ENCODE measurements at regions not wholly inside any gene's neighbourhood (a gene's known extent, or its start where the extent isn't known, plus 50 kb on each side); places are given as distances from the start of the nearest gene placed in this dataset.
"Not testable (repeated sequence)": the region's sequence is repeated elsewhere in the genome, so short reads cannot be mapped to it uniquely, and the experiment has no call there.

DNA sequence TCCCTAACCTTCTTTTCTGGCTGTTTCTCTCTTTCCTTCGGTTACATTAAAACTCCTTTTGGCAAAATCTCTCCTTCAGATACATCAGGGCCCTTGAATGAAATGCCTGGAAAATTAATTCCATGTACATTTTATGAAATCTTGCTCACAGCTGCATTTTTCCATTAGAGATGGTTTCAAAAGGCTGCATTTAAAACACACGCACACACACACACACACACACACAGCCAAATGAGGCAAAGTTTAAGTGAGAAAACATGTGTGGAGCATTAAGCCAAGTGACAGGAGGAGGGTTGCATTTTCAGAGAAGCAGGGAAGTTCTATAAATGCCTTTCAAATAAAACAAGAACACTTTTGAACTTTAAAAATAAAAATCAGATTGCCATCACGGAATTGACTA, 216.4 kb downstream of the LRIG3 start:
- no peak for DNase-seq (ENCODE audit: low read depth, low spot score)
- TF ChIP-seq, protein P1, sequence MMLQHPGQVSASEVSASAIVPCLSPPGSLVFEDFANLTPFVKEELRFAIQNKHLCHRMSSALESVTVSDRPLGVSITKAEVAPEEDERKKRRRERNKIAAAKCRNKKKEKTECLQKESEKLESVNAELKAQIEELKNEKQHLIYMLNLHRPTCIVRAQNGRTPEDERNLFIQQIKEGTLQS (IDR thresholded peaks at IDR 0.05) = no peak
- TF ChIP-seq JUND (IDR thresholded peaks at IDR 0.05) (no peak), SP1 (IDR thresholded peaks at IDR 0.05; ENCODE audit: low read depth) (no peak), CEBPB (IDR thresholded peaks at IDR 0.05; ENCODE audit: low read depth) (no peak), EZH2 (IDR thresholded peaks at IDR 0.05) (no peak), POLR2AphosphoS5 (IDR thresholded peaks at IDR 0.05; ENCODE audit: low read depth, low read length) (no peak), TCF7L2 (IDR thresholded peaks at IDR 0.05; ENCODE audit: borderline replicate concordance, extremely low read depth, insufficient read depth, insufficient read length) (no peak), YY1 (IDR thresholded peaks at IDR 0.05; ENCODE audit: extremely low read depth, insufficient replicate concordance, low read depth, low read length) (no peak), POLR2A (IDR thresholded peaks at IDR 0.05; ENCODE audit: borderline replicate concordance, extremely low read depth, insufficient read depth, insufficient read length) (no peak), EGR1 (IDR thresholded peaks at IDR 0.05; ENCODE audit: low read depth) (no peak), RAD21 (IDR thresholded peaks at IDR 0.05; ENCODE audit: low read depth) (no peak), FOSL1 (IDR thresholded peaks at IDR 0.05; ENCODE audit: low read depth) (no peak), CBX3 (IDR thresholded peaks at IDR 0.05; ENCODE audit: low read depth) (no peak), SIN3A (IDR thresholded peaks at IDR 0.05; ENCODE audit: low read depth) (no peak), ELF1 (IDR thresholded peaks at IDR 0.05; ENCODE audit: borderline replicate concordance, low read depth) (no peak)
- TF ChIP-seq, protein P2, sequence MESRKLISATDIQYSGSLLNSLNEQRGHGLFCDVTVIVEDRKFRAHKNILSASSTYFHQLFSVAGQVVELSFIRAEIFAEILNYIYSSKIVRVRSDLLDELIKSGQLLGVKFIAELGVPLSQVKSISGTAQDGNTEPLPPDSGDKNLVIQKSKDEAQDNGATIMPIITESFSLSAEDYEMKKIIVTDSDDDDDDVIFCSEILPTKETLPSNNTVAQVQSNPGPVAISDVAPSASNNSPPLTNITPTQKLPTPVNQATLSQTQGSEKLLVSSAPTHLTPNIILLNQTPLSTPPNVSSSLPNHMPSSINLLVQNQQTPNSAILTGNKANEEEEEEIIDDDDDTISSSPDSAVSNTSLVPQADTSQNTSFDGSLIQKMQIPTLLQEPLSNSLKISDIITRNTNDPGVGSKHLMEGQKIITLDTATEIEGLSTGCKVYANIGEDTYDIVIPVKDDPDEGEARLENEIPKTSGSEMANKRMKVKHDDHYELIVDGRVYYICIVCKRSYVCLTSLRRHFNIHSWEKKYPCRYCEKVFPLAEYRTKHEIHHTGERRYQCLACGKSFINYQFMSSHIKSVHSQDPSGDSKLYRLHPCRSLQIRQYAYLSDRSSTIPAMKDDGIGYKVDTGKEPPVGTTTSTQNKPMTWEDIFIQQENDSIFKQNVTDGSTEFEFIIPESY (IDR thresholded peaks at IDR 0.05; ENCODE audit: extremely low read depth, insufficient replicate concordance, low read length) = no peak
- TF ChIP-seq, protein P3, sequence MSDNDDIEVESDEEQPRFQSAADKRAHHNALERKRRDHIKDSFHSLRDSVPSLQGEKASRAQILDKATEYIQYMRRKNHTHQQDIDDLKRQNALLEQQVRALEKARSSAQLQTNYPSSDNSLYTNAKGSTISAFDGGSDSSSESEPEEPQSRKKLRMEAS (IDR thresholded peaks at IDR 0.05) = no peak
- TF ChIP-seq, protein P4, sequence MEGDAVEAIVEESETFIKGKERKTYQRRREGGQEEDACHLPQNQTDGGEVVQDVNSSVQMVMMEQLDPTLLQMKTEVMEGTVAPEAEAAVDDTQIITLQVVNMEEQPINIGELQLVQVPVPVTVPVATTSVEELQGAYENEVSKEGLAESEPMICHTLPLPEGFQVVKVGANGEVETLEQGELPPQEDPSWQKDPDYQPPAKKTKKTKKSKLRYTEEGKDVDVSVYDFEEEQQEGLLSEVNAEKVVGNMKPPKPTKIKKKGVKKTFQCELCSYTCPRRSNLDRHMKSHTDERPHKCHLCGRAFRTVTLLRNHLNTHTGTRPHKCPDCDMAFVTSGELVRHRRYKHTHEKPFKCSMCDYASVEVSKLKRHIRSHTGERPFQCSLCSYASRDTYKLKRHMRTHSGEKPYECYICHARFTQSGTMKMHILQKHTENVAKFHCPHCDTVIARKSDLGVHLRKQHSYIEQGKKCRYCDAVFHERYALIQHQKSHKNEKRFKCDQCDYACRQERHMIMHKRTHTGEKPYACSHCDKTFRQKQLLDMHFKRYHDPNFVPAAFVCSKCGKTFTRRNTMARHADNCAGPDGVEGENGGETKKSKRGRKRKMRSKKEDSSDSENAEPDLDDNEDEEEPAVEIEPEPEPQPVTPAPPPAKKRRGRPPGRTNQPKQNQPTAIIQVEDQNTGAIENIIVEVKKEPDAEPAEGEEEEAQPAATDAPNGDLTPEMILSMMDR (IDR thresholded peaks at IDR 0.05 in 2 of 3, conservative IDR thresholded peaks at IDR 0.05 in 1 of 3; ENCODE audit: borderline replicate concordance in 1 of 3, insufficient read depth in 1 of 3, low read depth in 2 of 3, low read length in 2 of 3) = no peak
- RAD21 ChIA-PET (ENCODE audit: low non-redundant PET in 1 of 2, low total read pairs in 2 of 2, uncharacterized antibody in 2 of 2, unreplicated experiment in 2 of 2) = no interaction called here
- no peaks in the 10 kb centered on the region for H3K36me3 ChIP-seq (ENCODE audit: control insufficient read depth in 1 of 2, insufficient read depth in 2 of 2, low read length in 2 of 2)
- no peaks in the 10 kb centered on the region for H4K20me1 ChIP-seq (ENCODE audit: insufficient read depth)
- no peaks in the 10 kb centered on the region for H3K9me2 ChIP-seq (ENCODE audit: insufficient read depth)
- H3K9ac ChIP-seq (ENCODE audit: low read length) = no peak overlapping the region
- H3K4me2 ChIP-seq (ENCODE audit: low read length) = no peak overlapping the region
- no peak overlapping the region for H2AFZ ChIP-seq (ENCODE audit: low read depth, low read length, poor library complexity, severe bottlenecking)
- intact Hi-C loops (cut with micrococcal nuclease) = no loop called here
- no peaks in the 10 kb centered on the region for H3K27me3 ChIP-seq (ENCODE audit: insufficient read depth, low read length)
- POLR2A ChIA-PET = no interaction called here
- no peak overlapping the region for H3K27ac ChIP-seq (ENCODE audit: low read depth, low read length)
- BruUV-seq (replicated peaks) = no TSS peak
- H3K79me2 ChIP-seq (ENCODE audit: insufficient read depth, low read length) = no peaks in the 10 kb centered on the region
- CTCF ChIA-PET = no interaction called here
- no peak for ATAC-seq
- no peak overlapping the region for H3K4me3 ChIP-seq (replicated peaks in 1 of 2; ENCODE audit: low read depth in 1 of 2, low read length in 2 of 2)
- no peaks in the 10 kb centered on the region for H3K4me1 ChIP-seq (ENCODE audit: control insufficient read depth in 1 of 2, insufficient read depth in 2 of 2, low read length in 2 of 2)
- H3K9me3 ChIP-seq (ENCODE audit: control insufficient read depth in 1 of 2, insufficient read depth in 1 of 2, low read depth in 1 of 2, low read length in 2 of 2) = no peaks in the 10 kb centered on the region

DNA sequence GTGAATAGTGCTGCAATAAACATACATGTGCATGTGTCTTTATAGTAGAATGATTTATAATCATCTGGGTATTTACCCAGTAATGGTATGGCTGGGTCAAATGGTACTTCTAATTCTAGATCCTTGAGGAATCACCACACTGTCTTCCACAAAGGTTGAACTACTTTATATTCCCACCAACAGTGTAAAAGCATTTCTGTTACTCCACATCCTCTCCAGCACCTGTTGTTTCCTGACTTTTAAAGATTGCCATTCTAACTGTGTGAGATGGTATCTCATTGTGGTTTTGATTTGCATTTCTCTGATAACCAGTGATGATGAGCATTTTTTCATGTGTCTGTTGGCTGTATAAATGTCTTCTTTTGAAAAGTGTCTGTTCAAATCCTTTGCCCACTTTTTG, 215.5 kb downstream of the LRIG3 start:
- H3K36me3 ChIP-seq (ENCODE audit: control insufficient read depth in 1 of 2, insufficient read depth in 2 of 2, low read length in 2 of 2); DNase-seq (ENCODE audit: low read depth, low spot score); H4K20me1 ChIP-seq (ENCODE audit: insufficient read depth); H3K9me2 ChIP-seq (ENCODE audit: insufficient read depth); RAD21 ChIA-PET (ENCODE audit: low non-redundant PET in 1 of 2, low total read pairs in 2 of 2, uncharacterized antibody in 2 of 2, unreplicated experiment in 2 of 2); ATAC-seq; POLR2A ChIA-PET; H3K79me2 ChIP-seq (ENCODE audit: insufficient read depth, low read length); intact Hi-C loops (cut with micrococcal nuclease); H3K4me2 ChIP-seq (ENCODE audit: low read length); BruUV-seq (replicated peaks); H3K27me3 ChIP-seq (ENCODE audit: insufficient read depth, low read length); H3K9me3 ChIP-seq (ENCODE audit: control insufficient read depth in 1 of 2, insufficient read depth in 1 of 2, low read depth in 1 of 2, low read length in 2 of 2); H3K4me1 ChIP-seq (ENCODE audit: control insufficient read depth in 1 of 2, insufficient read depth in 2 of 2, low read length in 2 of 2); H3K9ac ChIP-seq (ENCODE audit: low read length); H3K27ac ChIP-seq (ENCODE audit: low read depth, low read length); H3K4me3 ChIP-seq (replicated peaks in 1 of 2; ENCODE audit: low read depth in 1 of 2, low read length in 2 of 2); H2AFZ ChIP-seq (ENCODE audit: low read depth, low read length, poor library complexity, severe bottlenecking); CTCF ChIA-PET: not testable (repeated sequence)
